DOHH2 (cell line): ENCODE measurements at regions not wholly inside any gene's neighbourhood (a gene's known extent, or its start where the extent isn't known, plus 50 kb on each side); places are given as distances from the start of the nearest gene placed in this dataset.

ENCODE experiments used
- EZH2phosphoT487 ChIP-seq: fragments of 200-600 bp; sonication (generic); IDR thresholded peaks from 2 replicates; pipeline ENCODE4 v1.6.1; 2017; ENCODE audit warnings: borderline replicate concordance, mild to moderate bottlenecking, antibody characterized with exemption, low read length, moderate library complexity, mixed read lengths
- TF ChIP-seq, protein P1 (sequence below): fragments of 200-600 bp; sonication (generic); IDR thresholded peaks from one replicate; pipeline ENCODE4 v1.5.1; 2014; ENCODE audit warnings: antibody characterized with exemption, mild to moderate bottlenecking, low read depth, low read length; ENCODE audit not compliant: poor library complexity, severe bottlenecking

DNA sequence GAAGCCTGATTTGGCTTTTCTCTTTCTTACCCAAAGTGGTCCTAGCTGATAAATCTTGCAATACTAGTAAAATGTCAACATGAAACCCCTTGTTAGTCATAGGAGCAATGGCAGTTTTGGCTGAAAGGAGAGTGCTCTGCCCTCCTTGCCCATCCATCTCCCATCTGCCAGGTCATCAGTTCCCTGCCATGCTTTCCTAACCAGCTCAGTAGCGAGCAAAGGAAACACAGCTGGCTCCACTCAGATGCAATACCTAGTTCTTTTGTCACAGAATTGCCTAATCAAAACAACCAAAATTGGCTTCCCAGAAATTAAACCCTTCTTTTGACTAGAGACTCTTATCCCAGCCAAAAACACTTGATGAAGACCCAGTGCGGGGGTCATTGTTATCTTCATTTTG, 733.0 kb downstream of the CCSER2 start:
- TF ChIP-seq, protein P1, sequence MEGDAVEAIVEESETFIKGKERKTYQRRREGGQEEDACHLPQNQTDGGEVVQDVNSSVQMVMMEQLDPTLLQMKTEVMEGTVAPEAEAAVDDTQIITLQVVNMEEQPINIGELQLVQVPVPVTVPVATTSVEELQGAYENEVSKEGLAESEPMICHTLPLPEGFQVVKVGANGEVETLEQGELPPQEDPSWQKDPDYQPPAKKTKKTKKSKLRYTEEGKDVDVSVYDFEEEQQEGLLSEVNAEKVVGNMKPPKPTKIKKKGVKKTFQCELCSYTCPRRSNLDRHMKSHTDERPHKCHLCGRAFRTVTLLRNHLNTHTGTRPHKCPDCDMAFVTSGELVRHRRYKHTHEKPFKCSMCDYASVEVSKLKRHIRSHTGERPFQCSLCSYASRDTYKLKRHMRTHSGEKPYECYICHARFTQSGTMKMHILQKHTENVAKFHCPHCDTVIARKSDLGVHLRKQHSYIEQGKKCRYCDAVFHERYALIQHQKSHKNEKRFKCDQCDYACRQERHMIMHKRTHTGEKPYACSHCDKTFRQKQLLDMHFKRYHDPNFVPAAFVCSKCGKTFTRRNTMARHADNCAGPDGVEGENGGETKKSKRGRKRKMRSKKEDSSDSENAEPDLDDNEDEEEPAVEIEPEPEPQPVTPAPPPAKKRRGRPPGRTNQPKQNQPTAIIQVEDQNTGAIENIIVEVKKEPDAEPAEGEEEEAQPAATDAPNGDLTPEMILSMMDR, result no peak
- no peak for TF ChIP-seq EZH2phosphoT487
